Embryonic facial prominence (tissue), 1 donor: ENCODE measurements at regions not wholly inside any gene's neighbourhood (a gene's known extent, or its start where the extent isn't known, plus 50 kb on each side); places are given as distances from the start of the nearest gene placed in this dataset.

Experiments used
- DNase-seq: peaks from one replicate; pipeline ENCODE4 v3.0.0-alpha.2; 2016; ENCODE audit errors: extremely low spot score

DNA sequence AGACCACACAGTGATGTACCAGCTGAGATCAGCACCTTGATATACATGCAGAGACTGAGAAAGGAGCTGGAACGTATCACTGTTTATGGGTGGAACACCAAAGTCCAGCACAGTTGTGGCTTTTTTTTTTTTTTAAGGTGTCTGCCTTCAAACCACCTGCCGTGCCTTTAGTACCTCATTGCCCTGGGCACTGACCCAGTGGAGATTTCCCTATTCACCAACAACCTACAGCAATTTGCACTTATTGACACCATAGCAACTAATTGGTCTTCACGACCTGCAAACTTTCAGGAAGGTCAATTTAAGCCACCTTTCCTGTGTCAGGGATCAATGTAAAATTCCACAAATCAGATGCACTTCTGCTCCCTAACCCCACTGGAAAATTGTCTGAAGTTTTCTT is 181.6 kb upstream of the ADGRL2 start:
- no peak for DNase-seq

DNA sequence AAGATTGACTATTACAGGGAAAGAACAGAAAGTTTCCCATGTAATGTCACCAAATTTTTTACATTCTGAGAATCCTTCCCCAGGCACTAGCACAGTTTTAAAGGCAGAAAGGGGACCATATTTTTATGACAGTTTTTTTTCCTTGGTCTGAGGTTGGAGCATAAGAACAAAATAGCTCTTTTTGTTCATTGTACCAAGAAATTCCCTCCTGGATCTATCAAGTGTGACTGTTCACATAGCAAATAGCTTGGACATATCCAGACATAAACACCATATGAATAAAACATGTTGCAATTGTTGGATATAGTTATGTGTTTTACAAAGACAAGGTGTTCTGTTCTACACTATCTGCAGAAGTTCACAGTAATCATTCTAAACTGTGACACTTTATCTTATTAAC is 182.4 kb upstream of the ADGRL2 start:
- DNase-seq = no peak

DNA sequence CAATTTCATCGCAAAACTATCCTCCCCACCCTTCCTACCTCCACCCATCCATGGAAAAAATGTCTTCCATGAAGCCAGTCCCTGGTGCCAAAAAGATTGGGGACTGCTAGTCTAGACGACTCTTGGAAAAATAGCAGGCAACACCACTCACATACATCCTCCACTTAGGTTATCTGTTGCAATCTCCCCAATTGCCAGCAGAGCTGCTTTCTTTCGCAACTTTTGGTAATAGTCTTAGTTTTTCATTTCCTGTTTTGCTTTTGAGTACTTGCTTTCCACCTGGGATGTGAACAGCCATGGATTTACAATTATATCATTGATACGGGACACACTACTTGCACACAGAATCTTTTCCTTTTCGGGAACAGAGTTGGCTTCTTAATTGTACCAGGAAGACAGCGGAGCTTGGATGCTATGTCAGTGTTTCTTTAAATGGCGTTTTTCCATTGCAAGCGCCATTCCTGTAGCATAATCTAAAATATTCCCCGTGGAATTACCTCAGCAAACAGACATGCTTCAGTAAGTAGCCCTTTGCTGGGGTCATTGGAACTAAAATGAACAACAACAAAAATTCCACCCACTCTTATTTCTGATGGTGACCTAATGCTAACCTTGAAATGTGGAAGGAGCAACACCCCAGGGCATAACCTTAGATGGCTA is 183.3 kb upstream of the ADGRL2 start:
- DNase-seq = no peak

DNA sequence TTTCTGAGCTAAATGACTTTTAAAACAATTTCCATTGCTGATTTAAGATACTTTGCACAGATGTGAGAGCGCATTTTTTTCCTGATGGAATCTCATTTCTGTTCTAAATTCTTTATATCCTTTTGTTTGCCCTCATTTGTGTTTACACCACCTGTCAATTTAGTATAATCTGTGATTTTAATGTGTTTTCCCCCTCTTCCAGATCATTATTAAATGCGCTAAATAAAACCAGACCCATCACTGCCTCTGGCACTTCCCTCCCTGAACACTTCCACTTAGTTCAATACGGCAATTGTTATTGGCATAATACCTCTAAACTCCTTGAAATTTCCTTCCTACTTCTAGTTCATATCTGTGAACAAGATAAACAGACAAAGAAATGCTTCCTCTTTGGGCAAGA is 186.9 kb upstream of the ADGRL2 start:
- DNase-seq = no peak

DNA sequence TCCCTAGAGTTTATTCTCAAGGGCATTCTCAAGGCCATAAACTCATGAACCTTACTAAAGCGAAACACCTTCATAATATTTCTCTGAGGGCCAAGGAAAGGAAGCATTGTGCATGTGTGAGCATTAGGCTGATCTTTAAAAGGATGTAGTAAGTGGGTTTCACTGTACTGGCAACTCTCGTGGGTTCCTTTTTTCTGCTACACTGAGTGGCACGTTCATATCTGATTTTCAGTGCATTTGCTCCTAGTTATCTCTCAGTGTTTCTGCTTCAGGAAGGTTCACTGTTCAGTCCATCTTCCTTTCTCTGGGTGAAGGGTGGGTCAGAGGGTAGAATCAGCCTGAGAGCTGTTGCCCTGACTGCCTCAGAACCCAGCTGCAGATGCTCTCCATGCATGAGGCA is 192.8 kb upstream of the ADGRL2 start:
- DNase-seq = no peak

DNA sequence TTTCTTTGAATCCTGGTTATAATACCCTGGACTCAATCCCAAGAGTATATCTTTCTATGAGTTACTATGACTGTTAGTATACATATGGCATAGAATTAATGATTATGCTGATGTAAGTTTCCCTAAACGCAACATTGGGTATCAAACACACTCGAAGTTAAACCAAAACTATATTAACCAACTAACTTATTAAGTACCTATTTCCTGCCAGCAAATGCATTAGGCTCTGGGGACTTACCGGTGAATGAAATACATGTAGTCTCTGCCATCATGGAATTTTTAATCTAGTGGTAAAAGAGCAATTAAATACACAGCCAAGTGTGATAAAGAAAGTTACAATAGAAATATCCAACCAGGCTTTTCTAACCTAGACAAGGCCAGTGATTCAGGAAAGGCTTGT is 193.6 kb upstream of the ADGRL2 start:
- no peak for DNase-seq

DNA sequence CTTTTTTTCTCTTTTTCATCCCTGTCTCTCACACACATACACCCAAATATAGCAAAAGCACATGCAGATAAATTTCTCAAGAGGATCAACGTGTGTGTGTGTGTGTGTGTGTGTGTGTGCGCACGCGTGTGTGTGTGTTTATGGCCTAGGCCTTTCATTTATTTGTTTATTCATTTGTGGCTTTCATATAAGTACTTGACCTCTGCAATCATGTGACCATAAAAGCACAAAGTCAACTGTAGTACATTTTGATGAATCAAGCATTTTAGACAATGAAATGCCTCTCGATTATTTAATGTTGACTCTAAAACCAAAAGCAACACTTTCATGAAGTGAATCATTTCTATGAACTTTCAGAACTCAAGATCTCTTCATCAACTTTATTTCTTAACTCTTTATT is 194.1 kb upstream of the ADGRL2 start:
- no peak for DNase-seq

DNA sequence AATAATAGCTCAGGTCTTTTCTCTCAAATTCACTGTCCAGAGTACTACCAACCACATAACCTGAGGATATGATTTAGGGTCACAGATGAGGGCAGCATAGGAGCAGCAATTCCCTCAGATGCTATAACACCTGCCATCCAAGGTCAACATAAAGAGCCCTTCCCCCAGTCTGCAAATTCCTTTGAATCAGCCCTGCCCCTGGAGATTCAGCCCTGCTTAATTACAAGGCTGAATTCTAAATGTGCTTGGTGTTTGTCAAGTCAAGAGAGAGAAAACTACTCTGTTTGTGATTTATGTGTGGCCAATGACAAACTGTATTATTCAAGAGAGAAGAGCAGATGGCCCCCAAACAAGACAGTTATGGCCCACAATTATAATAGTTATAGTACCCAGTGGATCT is 195.7 kb upstream of the ADGRL2 start:
- no peak for DNase-seq

DNA sequence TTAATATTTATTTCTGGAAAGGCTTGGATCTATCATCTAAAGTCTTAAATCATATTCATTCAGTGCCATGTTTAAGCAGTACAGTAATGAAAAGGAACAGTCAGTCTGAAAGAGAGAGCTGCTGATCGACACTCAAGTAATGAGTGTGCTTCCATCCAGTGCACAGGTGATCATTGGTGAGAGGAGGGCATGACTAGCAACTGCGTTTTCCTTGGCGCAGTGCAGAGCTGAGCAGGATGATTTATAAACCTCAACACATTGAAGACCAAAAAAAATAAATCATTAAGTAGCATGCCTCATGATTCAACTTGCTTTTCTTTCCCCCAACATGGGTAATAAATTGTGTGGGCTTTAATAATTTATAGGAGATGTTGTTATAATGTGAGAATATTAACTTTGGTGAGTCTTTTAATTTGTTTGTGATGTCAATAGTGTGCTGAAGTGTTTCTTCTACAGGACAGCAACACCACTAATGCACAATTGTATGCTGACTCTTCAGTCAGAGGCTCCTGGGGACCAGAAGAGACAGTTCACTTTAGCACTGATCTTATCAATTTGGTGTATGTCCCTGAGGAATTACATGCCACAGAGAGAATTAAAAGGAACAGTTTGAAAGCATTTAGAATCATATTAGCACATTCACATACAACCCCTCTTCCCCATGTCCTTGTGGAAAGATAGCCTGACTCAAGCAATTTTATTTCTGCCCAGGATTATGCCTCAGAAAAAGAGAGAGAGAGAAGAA is 199.7 kb upstream of the ADGRL2 start:
- DNase-seq = no peak

DNA sequence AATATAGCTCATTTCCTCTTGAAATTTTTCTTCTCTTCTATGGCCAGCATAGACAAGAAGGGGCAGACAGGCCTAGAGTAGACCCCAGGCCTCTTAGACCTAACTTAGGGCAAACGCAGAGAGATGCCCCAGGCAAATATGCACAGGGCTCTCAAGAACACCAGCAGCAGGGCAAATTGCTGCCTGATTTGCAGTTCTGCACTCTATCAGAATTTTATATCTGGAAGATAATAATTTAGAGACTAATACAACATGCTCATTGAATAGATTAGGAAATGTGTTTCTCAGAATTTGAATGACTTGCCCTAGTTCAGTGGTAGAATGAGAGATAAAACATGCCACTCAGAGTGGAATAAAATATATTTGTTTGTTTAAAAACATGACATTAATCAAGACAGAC is 200.4 kb upstream of the ADGRL2 start:
- DNase-seq = no peak

DNA sequence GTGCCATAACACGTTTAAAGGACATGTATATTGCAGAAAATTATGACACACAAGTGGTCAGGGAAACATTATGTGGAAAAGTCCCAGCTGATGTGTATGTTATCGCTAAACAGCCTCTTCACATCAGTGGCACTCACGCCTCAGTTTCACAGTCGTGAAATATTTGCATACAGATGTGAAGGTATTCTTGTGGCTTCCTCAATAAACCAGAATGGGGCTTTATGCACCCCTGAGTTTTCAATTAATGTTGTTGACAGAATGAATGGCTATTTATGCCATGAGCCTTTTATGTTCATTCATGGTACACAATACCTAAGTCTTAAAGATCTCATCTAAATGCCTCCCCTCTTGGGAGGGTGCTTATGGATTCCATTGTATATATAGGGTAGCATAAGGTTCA is 202.1 kb upstream of the ADGRL2 start:
- DNase-seq = no peak

DNA sequence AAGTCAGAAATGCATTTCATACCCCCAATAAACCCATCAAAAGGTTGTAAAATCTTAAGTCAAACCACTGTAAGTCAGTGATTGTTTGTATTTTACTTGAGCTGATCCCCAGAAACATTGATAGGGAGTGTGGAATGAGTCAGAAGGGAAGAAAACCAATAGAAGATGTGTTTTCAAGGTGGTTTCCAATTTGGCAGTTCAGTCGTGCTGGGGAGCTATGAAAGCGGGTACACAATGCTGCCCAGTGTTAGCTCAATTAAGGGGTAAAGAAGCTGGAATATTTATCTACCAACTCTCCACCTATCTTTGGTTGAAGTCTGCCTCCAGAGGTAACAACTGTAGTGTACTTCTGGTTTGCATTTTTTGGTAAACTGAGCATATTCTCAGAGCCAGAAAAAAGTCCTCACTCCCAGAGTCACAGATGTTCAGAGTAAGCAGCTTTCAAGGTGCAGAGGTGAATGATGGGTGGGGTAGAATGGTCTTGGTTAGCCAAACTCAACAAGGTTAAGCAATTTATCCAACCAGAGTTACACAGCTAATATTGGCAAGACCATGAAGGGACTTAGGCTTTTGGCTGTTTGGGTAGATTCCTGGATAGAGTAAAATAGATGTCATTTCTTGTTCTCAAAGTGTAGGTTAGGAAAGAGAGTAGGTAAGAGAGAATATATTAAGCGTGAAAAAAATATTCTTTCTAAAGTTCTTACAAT is 202.9 kb upstream of the ADGRL2 start:
- no peak for DNase-seq

DNA sequence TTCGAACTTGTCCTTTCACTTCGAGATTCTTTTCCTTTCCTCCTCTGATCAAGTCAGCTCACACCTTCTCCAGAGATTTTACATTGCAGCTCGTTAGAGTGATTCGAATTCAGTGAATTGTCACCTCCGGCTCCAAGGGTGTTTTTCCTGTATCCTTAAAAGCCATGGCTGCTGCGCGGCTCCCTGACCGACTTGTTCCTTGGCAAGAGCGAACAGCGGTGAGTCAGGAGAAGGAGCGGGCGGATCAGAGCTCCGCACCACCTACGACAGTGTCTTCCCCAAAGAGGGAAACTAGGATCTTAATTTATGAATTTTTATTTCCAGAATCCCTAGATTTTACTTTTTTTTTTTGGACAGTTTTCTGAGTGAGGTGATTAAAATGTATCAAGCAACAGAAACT is 204.4 kb upstream of the ADGRL2 start:
- no peak for DNase-seq

DNA sequence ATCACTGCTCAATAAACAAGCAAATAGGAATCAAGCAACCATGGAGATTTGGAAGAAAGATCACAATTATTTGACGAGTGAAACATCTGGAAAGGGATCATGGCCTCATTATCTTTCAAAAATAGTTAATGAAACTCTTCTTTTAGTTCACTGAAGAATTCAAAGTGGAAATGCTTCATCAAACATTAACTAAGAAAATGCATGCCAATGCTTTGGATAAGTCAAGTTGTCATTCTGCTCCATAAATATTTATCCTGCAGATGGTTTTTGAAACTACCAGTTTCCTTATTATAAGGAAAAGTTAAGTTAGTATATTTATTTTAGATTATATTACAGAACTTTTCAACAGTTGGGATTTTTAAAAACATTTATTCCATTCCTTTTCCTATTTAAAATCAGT is 206.5 kb upstream of the ADGRL2 start:
- no peak for DNase-seq

DNA sequence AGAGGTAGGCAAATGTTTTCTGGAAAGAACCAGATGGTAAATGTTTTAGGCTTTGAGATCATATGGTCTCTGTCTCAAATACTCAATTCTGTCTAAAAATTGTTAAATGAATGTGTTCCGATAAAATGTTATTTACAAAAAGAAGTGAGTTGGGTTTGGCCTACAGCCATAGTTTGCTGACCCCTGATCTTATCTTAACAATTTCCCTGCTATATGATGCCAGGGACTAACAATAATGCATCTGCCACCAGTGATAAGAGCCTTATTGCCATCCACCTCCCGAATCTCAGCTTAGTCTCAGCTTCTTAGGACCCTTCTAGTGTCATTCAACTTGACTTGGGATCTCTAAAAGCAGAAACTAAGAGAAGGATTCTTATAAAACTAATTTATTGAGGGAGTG is 208.5 kb upstream of the ADGRL2 start:
- no peak for DNase-seq

DNA sequence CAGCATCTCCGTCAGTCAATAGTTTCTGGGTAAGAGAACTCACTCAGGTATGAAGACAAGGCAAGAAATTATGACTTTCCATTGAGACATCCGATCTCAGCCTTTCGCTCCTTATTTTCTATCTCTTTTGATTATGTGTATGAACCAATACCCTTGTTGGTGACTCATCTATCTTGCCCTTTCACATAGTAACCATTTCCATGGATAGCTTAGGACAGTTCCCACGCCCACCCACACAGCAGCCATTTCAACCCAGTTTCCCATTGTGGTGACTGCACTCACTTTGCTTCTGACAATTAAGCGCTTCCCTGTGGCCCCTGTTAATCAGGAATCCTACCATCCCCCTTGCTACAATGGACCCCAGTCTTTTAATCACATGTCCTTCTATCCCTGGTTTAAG is 210.6 kb upstream of the ADGRL2 start:
- DNase-seq = no peak

DNA sequence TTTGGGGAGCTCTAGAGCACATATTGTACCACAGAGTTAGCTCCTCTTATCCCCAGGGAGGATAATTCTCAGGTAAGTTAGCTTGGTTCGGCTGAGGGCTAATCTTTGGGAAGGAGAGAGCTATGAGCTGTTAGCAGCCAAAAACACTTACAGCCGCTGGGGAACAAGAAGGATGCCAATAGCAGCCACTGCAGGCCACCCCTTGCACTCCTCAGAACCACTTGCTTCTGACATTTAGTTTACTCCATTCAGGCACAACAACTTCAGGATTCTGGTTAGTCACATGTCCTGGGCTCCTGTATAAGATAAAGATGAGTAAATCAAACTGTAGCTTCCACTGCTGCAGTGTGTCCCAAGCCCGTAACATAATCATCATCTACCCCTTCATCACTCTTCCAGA is 212.6 kb upstream of the ADGRL2 start:
- DNase-seq = no peak

DNA sequence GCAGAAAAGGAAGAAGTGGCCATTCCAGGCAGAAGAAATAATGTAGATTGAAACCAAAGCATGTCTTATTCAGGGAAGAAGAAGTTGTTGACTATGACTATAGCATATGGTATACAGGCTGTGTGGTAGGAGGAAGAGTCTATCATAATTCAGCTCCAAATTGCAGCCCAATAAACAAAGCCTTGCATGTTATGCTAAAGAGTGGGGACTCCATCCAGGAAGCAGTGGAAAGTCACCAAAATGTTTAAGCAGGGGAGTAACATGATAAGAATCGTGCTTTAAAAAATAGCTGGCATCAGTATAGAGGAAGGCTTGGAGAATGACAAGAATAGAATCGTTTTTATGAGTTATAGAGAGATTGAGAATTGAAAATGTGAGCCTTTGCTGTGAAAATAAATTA is 213.3 kb upstream of the ADGRL2 start:
- no peak for DNase-seq

DNA sequence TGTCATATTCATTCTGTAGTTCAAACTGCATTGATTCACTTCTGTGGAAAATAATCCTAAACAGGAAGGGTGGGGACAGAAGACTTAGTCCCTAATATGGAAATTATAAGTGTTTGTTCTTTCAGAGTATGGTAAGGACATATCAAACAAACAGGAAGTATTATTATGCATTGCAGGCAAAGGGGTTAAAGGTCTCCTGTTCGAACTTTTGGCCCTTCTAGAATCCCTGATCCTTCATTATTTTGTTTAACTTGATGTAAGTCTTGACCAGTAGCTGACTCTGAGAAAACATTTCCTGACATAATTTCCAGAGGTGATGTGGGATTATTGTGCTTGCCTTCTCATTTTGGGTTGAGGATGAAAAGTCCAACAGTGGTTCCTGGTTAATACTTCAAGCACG is 215.4 kb upstream of the ADGRL2 start:
- DNase-seq = no peak

DNA sequence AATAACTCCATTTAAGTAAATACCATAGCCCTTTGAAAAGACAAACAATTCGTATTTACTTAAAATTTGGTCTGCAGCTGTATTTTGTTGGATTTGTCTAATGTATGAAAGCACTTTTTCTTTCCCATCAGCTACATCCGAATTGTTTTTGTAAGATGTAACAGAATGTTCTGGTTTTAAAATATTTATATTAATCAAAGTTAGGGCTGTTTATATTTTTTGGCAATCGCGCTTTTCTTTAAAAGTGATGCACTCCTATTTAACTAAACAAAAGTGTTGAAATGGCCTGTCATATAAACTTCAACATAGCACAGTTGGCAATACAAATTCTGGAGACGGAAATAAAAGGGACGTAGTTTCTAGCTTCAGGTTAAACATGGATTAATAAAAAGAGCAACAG is 216.3 kb upstream of the ADGRL2 start:
- DNase-seq = no peak

DNA sequence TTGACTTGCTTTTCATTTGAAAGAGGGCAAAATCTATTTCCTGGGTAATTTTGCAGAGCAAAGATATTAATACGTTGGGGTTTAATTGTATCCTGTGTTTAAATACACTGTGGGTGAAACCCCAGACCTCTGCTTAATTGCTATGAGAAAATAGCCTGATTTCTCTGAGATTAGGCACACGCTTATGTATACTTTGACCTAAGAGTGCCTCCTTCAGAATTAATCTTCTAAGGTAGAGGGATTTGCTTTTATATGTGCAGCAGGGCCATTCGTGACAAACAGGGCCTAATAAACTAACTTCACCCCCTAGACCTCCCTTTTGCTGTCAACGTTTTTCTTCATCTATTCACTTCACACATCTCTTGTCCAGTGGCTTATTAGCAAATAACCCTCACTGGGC is 216.9 kb upstream of the ADGRL2 start:
- no peak for DNase-seq

DNA sequence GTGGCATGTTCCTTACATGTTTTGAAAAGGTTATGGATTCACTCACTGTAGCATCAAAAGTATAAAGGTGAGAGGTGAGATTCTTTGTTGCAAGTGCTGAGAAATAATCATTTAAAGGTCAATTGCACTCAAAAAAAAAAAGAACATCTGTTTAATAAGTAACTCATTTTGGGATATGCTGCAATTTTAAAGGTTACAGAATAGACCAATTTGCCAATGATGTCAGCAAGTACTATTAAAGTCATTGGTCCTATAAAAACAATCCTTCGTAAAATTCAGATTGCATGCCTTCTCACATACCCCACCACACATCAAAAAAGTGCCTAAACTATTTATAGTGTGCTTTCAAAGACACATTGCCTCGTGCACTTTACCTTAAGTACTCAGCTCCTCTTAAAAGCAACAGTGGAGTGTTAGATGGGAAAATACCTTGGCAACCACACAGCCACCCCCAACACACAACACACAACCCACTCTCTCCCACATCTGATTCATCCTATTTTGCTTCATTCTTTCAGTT is 218.2 kb upstream of the ADGRL2 start:
- DNase-seq = no peak

DNA sequence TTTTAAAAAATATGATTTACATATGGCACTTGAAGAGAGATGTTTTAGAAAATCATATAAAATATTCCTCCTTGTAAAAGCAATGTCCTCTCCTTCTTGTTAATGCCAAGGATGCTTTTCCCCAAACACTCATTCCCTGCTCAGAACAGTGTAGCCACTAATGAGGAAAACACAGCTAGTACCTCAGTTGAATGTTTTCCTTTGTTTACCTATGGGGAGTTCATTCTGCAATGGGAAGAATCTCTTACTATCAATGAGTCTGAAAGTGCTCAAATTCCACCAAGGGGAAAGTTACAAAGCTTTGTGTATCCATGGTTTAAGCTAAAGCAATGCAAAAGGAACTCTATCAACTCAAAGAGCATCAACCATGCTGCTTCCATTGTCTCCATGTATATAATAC is 221.9 kb upstream of the ADGRL2 start:
- no peak for DNase-seq
